ENCODE measurements at regions not wholly inside any gene's neighbourhood (a gene's known extent, or its start where the extent isn't known, plus 50 kb on each side); places are given as distances from the start of the nearest gene placed in this dataset.
A peak's percentile ranks its signal among the peaks of the same experiment; 100 is the strongest.

- TF ChIP-seq, protein P1, sequence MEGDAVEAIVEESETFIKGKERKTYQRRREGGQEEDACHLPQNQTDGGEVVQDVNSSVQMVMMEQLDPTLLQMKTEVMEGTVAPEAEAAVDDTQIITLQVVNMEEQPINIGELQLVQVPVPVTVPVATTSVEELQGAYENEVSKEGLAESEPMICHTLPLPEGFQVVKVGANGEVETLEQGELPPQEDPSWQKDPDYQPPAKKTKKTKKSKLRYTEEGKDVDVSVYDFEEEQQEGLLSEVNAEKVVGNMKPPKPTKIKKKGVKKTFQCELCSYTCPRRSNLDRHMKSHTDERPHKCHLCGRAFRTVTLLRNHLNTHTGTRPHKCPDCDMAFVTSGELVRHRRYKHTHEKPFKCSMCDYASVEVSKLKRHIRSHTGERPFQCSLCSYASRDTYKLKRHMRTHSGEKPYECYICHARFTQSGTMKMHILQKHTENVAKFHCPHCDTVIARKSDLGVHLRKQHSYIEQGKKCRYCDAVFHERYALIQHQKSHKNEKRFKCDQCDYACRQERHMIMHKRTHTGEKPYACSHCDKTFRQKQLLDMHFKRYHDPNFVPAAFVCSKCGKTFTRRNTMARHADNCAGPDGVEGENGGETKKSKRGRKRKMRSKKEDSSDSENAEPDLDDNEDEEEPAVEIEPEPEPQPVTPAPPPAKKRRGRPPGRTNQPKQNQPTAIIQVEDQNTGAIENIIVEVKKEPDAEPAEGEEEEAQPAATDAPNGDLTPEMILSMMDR (IDR thresholded peaks at IDR 0.05), result no peak
- TF ChIP-seq POLR2A (IDR thresholded peaks at IDR 0.05), result no peak
- no peak for TF ChIP-seq EP300 (IDR thresholded peaks at IDR 0.05)
- TF ChIP-seq POLR2AphosphoS5 (IDR thresholded peaks at IDR 0.05), result peak in 1 of 4 donors; percentile 21
Observed at GRCh38 chr3:30448450-30449289, 157.7 kb upstream of the TGFBR2 start.

Data from sigmoid colon (tissue), 4 donors.